Left forelimb (tissue), 1 donor: ENCODE measurements at regions not wholly inside any gene's neighbourhood (a gene's known extent, or its start where the extent isn't known, plus 50 kb on each side); places are given as distances from the start of the nearest gene placed in this dataset.

ENCODE experiments used
- DNase-seq: peaks from one replicate; pipeline ENCODE4 v3.0.0-alpha.2; 2018; ENCODE audit warnings: low spot score

DNA sequence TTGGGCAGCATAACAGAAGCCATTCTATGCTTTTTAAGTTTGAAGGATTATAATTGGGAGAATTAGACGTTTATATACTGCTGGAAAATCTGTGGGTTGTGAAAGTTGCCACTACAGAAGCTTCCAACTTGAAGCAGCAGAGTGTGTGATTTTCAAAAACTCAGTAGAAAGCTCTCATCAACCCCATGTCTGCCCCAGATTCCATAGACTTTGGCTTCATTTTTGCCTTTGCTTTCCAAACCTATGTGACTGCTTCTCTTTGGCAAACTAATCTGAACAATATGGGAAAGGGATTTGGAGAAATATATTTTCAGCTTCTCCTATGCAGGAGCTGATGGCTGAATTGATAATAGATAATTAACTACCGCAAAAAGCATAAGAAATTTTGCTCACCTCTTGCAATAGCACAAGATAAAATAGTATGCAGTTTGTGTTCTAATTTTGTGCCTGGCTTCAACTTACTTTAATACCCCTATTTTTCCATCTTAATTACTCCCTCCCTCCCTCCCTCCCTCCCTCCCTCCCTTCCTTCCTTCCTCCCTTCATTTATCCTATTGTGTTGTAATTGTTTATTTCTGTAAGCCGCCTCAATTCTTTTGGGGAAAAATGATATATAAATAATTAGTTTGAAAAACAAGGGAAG is 214.1 kb upstream of the HS3ST5 start:
- DNase-seq = no peak

DNA sequence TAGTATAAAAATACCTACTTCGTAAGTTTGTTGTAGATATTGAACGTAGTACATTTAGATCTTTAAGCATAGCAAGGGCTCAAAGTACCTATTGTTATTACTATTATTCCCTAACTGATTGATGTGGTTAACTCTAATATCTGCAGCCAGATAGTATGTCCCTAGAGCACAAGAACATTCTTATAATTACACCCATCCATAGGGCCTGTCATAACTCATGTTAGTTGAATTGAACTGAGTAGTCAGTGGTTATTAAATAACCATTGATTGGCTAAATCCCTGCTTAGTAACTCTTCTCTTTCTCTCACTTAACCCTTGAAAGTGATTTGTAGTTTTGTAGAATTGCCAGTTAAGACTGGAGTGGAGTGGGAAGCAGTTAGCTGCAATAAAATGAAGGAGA is 207.5 kb upstream of the HS3ST5 start:
- no peak for DNase-seq

DNA sequence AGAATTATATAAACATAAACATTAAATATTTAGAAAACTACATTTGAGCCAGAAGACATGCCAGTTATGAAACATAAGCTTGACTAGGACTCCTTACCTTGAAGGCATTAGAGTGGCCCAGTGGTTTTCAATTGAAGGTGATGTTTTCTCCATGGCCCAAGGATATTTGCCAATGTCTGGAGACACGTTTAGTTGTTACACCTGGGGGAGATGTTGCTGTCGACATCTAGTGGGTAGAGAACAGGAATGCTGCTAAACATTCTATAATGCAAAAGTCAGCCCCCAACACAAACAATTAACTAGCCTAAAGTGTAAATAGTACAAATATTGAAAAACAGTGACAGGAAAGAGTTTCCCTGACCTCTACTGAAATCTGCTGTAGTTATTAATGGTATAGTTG is 200.9 kb upstream of the HS3ST5 start:
- DNase-seq = no peak

- no peak for DNase-seq
Measured at GRCh38 chr6:114541794-114542193, 199.0 kb upstream of the HS3ST5 start.

DNA sequence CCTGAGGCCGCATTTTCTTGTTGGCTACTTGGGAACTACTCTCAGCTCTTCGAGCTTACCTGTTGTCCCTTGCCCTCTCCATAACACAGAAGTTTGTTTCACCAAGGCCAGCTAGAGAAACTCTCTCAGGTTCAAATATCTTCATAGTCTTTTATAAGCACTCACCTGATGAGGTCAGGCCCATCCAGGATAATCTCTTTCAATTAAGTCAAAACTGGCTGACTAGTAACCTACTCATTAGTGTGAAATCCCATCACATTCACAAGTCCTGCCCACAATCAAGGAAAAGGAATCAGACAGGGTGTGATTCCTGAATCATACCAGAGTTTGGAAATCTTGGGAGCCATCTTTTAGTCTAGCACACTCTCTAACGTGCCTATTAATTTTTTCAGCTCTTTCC is 195.2 kb upstream of the HS3ST5 start:
- DNase-seq = no peak

DNA sequence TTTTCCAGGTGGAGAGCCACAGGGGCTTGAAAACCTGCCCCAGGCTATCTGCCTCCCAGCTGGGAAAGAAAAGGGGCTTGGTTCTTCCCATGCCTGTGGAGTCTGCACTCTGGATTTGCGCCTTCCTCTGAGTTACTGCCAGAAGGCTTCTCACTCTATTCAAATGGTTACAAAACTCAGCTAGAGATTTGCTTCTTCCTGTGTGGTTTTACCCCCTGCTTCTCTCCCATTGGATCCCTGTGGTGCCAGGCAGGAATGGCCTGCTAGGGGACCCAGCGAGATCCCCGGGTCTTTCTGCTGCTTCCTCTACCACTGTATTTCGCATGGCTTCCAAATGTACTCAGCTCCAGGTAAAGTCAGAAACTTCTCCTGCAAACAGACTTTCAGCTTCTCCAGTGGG is 192.0 kb upstream of the HS3ST5 start:
- DNase-seq = no peak

GRCh38 chr6:114524081-114524480 is 181.3 kb upstream of the HS3ST5 start:
- no peak for DNase-seq

- no peak for DNase-seq
Measured at GRCh38 chr6:114523508-114523907, 180.7 kb upstream of the HS3ST5 start.

GRCh38 chr6:114521926-114522325 is 179.1 kb upstream of the HS3ST5 start:
- DNase-seq = no peak

- DNase-seq = no peak
Measured at GRCh38 chr6:114520976-114521375, 178.2 kb upstream of the HS3ST5 start.

DNA sequence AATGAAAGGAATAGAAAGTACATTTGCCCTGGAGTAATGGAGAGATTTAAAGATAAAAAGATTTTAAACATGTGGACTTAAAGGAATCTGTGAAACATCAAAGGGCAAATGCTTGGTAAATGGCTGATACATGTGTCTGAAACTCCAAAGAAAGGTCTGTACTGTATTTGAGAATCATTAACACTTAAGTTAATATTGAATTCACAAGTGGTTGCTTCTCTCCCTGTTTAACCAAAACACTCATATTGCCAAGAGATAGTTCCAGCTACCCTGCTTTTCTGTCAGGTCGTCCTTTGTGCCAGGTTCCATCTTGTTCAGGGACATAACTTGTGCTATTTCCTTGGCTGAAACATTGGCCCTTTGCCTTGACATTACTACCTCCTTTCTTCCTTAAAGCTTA is 171.3 kb upstream of the HS3ST5 start:
- no peak for DNase-seq

DNA sequence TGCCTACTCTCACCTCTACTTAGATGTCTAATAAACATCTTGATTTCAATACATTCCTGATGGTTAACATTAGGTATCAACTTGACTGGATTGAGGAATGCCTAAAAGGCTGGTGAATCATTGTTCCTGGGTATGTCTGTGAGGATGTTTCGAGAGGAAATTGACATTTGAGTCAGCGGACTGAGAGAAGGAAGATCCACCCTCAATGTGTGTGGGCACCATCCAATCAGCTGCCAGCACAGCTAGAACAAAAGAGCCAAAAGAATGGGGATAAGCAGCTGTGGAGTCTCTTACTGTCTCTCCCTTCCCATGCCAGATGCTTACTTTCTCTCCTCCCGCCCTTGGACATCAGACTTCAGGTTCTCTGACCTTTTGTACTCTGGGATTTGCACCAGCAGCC is 128.6 kb upstream of the HS3ST5 start:
- DNase-seq = no peak

- DNase-seq = no peak
Measured at GRCh38 chr6:114467931-114468330, 125.1 kb upstream of the HS3ST5 start.

GRCh38 chr6:114465511-114465910 is 122.7 kb upstream of the HS3ST5 start:
- no peak for DNase-seq

DNA sequence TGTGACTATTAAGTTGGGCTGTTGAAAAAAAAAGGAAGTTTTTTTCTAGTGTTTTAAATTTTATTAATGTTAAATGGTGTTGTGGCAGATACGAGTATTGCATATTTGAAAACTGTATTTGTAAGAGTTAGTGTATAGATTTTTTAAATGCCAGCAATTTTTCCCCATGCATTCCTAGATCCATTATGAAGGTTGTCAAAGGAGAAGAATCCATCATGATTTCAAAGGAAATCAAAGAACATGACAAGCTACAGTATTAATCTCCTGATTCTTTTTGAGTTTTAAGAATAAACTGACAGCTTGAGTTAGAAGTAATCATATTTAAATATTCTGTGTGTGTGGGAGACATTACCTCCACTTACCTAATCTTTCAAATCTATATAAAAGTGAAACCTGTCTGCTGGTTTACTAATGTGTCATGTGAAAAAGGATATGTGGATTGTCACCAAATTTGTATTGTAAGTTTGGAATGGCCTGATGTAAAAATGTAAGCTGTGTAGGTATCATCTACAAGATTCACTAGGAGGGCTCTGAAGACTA is 111.0 kb upstream of the HS3ST5 start:
- DNase-seq = no peak

DNA sequence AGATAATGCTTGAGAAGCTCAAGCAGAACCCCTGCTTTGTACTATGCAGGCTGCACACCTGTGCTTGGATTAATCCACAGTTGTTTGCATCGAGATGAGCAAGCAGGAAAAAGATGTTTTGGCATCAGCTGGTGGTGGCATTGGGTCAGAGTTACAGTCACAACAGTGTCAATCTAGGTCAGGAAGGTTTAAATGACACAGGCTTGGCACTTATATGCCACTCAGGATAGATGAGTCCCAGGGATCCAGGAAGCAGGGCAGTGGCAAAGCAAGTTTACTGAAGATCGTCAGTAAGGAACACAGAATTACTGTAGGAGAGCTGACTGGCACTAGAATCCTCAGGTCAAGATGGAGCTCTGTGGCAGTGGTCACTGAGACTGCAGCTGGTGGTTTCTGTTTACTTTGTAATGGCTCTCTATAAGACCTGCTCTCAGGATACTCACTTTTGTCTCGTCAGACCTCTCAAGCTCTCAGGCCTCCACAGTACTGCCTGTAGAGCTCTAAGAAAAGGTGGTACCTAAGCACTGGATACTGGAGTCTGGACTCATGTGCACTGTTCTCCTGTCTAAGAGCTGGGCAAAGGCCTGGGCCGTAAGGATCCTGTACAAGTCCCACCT is 110.1 kb upstream of the HS3ST5 start:
- no peak for DNase-seq

- DNase-seq = no peak
Measured at GRCh38 chr6:114450631-114451030, 107.8 kb upstream of the HS3ST5 start.

- DNase-seq = no peak
Measured at GRCh38 chr6:114449659-114450058, 106.8 kb upstream of the HS3ST5 start.

DNA sequence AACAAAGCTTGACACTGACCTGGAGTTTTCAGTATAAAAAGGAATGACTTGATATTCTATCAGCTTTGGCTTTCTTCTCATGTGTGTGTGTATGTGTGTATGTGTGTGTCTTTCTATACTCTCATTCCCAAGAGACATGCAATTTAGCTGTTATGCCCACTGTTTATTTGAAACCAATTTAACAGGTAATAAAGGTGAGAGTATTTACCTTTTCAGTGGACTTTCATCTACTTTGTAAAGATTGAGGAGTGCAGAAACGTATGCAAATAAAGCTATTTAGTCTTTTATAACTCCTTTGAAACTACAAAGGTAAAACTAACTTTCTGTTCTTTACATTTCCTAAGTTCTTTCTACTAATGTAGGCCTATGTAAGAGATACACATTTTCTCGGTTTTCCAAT is 103.5 kb upstream of the HS3ST5 start:
- DNase-seq = no peak

- no peak for DNase-seq
Measured at GRCh38 chr6:114445846-114446245, 103.0 kb upstream of the HS3ST5 start.

GRCh38 chr6:114439411-114439810 is 96.6 kb upstream of the HS3ST5 start:
- DNase-seq = no peak

- no peak for DNase-seq
Measured at GRCh38 chr6:114437235-114437634, 94.4 kb upstream of the HS3ST5 start.

- no peak for DNase-seq
Measured at GRCh38 chr6:114436691-114437090, 93.9 kb upstream of the HS3ST5 start.

GRCh38 chr6:114435985-114436384 is 93.2 kb upstream of the HS3ST5 start:
- DNase-seq = no peak
